Body of pancreas (tissue), 4 donors: ENCODE measurements at regions not wholly inside any gene's neighbourhood (a gene's known extent, or its start where the extent isn't known, plus 50 kb on each side); places are given as distances from the start of the nearest gene placed in this dataset.
A peak's percentile ranks its signal among the peaks of the same experiment; 100 is the strongest.

Experiments
- CTCF ChIP-seq, 7 experiments: fragments of 450-650 bp in 4 of 7; fragments of 200-600 bp in 3 of 7; sonication (generic) in 3 of 7; IDR thresholded peaks; one replicate each; pipeline ENCODE4 v1.5.1; 2016 to 2019; ENCODE audit warnings: antibody characterized with exemption in 7 of 7
- POLR2A ChIP-seq, 3 donors: fragments of 450-650 bp; IDR thresholded peaks; one replicate each; pipeline ENCODE4 v1.6.1; 2016; ENCODE audit warnings: antibody characterized with exemption in 3 of 3, mild to moderate bottlenecking in 2 of 3

- TF ChIP-seq CTCF (IDR thresholded peaks at IDR 0.05) (no peak), POLR2A (IDR thresholded peaks at IDR 0.05) (peak in 2 of 3 donors; percentile 35 to 36)
Measured at GRCh38 chr11:129317571-129317970, 58.1 kb upstream of the BARX2 start.
